WTC11 (cell line): ENCODE measurements at regions not wholly inside any gene's neighbourhood (a gene's known extent, or its start where the extent isn't known, plus 50 kb on each side); places are given as distances from the start of the nearest gene placed in this dataset.

Experiments used
- ATAC-seq: fragments of 200-7000 bp; cut with Tn5 transposase; 2 replicates; pipeline ENCODE4 v1.10.0; 2021; ENCODE audit warnings: mild to moderate bottlenecking, moderate library complexity
- CTCF ChIA-PET: fragments of 300-600 bp; sonication (Branson Sonifier 250); formaldehyde crosslinking; loops from one replicate; lab custom pipeline; 2021; ENCODE audit warnings: antibody characterized with exemption; lab: Charles Lee
- POLR2A ChIA-PET: fragments of 350-600 bp; sonication (Branson Sonifier 250); formaldehyde crosslinking; loops from one replicate; lab custom pipeline; 2021; ENCODE audit warnings: antibody characterized with exemption; lab: Charles Lee
- DNase-seq: peaks from one replicate; pipeline ENCODE4 v3.0.0; 2021; ENCODE audit warnings: low spot score
- H3K27ac Mint-ChIP-seq: 2 replicates; pipeline ENCODE4 v1.8.0; 2021; ENCODE audit warnings: mixed read lengths
- H3K27me3 Mint-ChIP-seq: 2 replicates; pipeline ENCODE4 v1.8.0; 2021; ENCODE audit warnings: low read depth, mild to moderate bottlenecking, moderate library complexity, mixed read lengths
- H3K36me3 Mint-ChIP-seq: 2 replicates; pipeline ENCODE4 v1.8.0; 2021; ENCODE audit warnings: mixed read lengths
- H3K4me1 Mint-ChIP-seq: 2 replicates; pipeline ENCODE4 v1.8.0; 2022; ENCODE audit warnings: mixed read lengths
- H3K4me3 Mint-ChIP-seq: 2 replicates; pipeline ENCODE4 v1.8.0; 2021; ENCODE audit warnings: mild to moderate bottlenecking, moderate library complexity, mixed read lengths
- H3K9me3 Mint-ChIP-seq: 2 replicates; pipeline ENCODE4 v1.8.0; 2021; ENCODE audit warnings: mixed read lengths
- CBFB ChIP-seq: sonication (generic); formaldehyde crosslinking; IDR thresholded peaks from 2 replicates; pipeline ENCODE4 v1.8.1; 2022; ENCODE audit warnings: mild to moderate bottlenecking, low read depth, missing genetic modification reagents
- FOXJ3 ChIP-seq: sonication (generic); formaldehyde crosslinking; IDR thresholded peaks from 2 replicates; pipeline ENCODE4 v1.9.0; 2021; ENCODE audit warnings: missing genetic modification reagents, mild to moderate bottlenecking, borderline replicate concordance
- GRHL2 ChIP-seq: fragments of 250-450 bp; sonication (Bioruptor Pico); IDR thresholded peaks from 2 replicates; pipeline ENCODE4 v1.8.0; 2022; ENCODE audit warnings: mild to moderate bottlenecking, moderate library complexity; ENCODE audit not compliant: insufficient replicate concordance, severe bottlenecking
- KAT7 ChIP-seq: sonication (generic); formaldehyde crosslinking; IDR thresholded peaks from 2 replicates; pipeline ENCODE4 v1.8.1; 2023; ENCODE audit warnings: missing genetic modification reagents, mild to moderate bottlenecking, borderline replicate concordance
- NFATC4 ChIP-seq: fragments of 250-450 bp; sonication (Bioruptor Pico); IDR thresholded peaks from 2 replicates; pipeline ENCODE4 v1.9.0; 2021; ENCODE audit warnings: mild to moderate bottlenecking
- NFE2L1 ChIP-seq: sonication (generic); formaldehyde crosslinking; IDR thresholded peaks from 2 replicates; pipeline ENCODE4 v1.8.1; 2023; ENCODE audit warnings: missing genetic modification reagents
- NFYB ChIP-seq: sonication (generic); formaldehyde crosslinking; conservative IDR thresholded peaks from 2 replicates; pipeline ENCODE4 v1.8.0; 2022; ENCODE audit warnings: low read depth, missing genetic modification reagents
- OVOL2 ChIP-seq: fragments of 250-450 bp; sonication (Bioruptor Pico); IDR thresholded peaks from 2 replicates; pipeline ENCODE4 v1.9.0; 2021; ENCODE audit warnings: mild to moderate bottlenecking, borderline replicate concordance
- PRRX2 ChIP-seq: fragments of 250-450 bp; sonication (Bioruptor Pico); IDR thresholded peaks from 2 replicates; pipeline ENCODE4 v1.8.0; 2021; ENCODE audit warnings: mild to moderate bottlenecking
- TCF7 ChIP-seq: sonication (generic); formaldehyde crosslinking; IDR thresholded peaks from 2 replicates; pipeline ENCODE4 v1.8.0; 2022; ENCODE audit warnings: mild to moderate bottlenecking, low read depth, missing genetic modification reagents, moderate library complexity
- TEAD1 ChIP-seq: sonication (generic); formaldehyde crosslinking; IDR thresholded peaks from 2 replicates; pipeline ENCODE4 v1.8.0; 2022; ENCODE audit warnings: mild to moderate bottlenecking, missing genetic modification reagents
- TP53 ChIP-seq: sonication (generic); formaldehyde crosslinking; IDR thresholded peaks from 2 replicates; pipeline ENCODE4 v1.8.1; 2023; ENCODE audit warnings: mild to moderate bottlenecking, missing genetic modification reagents
- ZNF263 ChIP-seq: sonication (generic); formaldehyde crosslinking; IDR thresholded peaks from 2 replicates; pipeline ENCODE4 v1.8.1; 2022; ENCODE audit warnings: low read depth, mild to moderate bottlenecking, moderate library complexity, missing genetic modification reagents
- TF ChIP-seq, protein P1 (sequence below): sonication (generic); formaldehyde crosslinking; IDR thresholded peaks from 2 replicates; pipeline ENCODE4 v1.8.0; 2022; ENCODE audit warnings: mild to moderate bottlenecking, missing genetic modification reagents
- TF ChIP-seq, protein P2 (sequence below): sonication (generic); formaldehyde crosslinking; IDR thresholded peaks from 2 replicates; pipeline ENCODE4 v1.8.1; 2023; ENCODE audit warnings: mild to moderate bottlenecking, missing genetic modification reagents, moderate library complexity
- TF ChIP-seq, protein P3 (sequence below): fragments of 250-450 bp; sonication (Bioruptor Pico); IDR thresholded peaks from 2 replicates; pipeline ENCODE4 v1.9.0; 2021; ENCODE audit warnings: mild to moderate bottlenecking, borderline replicate concordance
- TF ChIP-seq, protein P4 (sequence below): sonication (generic); formaldehyde crosslinking; IDR thresholded peaks from 2 replicates; pipeline ENCODE4 v1.8.1; 2023; ENCODE audit warnings: mild to moderate bottlenecking, missing genetic modification reagents, borderline replicate concordance
- TF ChIP-seq, protein P5 (sequence below): sonication (generic); formaldehyde crosslinking; IDR thresholded peaks from 2 replicates; pipeline ENCODE4 v1.8.1; 2022; ENCODE audit warnings: low read depth, mild to moderate bottlenecking, moderate library complexity, missing genetic modification reagents, borderline replicate concordance
- TF ChIP-seq, protein P6 (sequence below): sonication (generic); formaldehyde crosslinking; IDR thresholded peaks from 2 replicates; pipeline ENCODE4 v1.8.1; 2023; ENCODE audit warnings: mild to moderate bottlenecking, missing genetic modification reagents, moderate library complexity
- TF ChIP-seq, protein P7 (sequence below): sonication (generic); formaldehyde crosslinking; IDR thresholded peaks from 2 replicates; pipeline ENCODE4 v1.8.1; 2022; ENCODE audit warnings: low read depth, missing genetic modification reagents, borderline replicate concordance

DNA sequence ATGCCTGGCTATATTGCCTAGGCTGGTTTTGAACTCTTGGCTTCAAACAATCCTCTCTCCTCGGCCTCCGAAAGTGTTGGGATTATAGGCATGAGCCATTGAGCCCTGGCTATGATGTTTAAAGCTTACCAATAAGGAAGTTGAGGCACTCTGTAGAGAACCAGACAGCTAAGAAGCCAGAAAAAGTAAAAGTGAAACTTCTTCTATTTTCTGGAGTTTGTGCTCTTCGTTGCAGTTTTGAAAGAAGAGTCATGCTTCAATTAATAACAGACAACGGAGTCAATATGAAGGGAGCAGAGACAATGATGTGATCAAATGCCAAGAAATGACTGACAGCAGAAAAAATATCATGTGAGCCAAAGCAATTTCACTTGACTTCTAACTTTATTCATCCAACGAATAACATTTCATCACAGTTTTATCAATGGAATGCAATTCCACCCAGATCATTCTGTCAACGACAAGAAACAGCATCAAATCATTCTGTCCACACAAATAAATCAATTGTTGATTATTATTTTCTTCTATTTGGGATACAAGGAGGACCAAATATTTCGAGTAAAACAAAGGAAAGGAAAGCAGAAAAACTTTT lies 175.5 kb upstream of the CELF4 start:
- ATAC-seq (no peak), DNase-seq (no peak)
- no peaks in the 10 kb centered on the region for H3K36me3 Mint-ChIP-seq
- TF ChIP-seq, protein P1, sequence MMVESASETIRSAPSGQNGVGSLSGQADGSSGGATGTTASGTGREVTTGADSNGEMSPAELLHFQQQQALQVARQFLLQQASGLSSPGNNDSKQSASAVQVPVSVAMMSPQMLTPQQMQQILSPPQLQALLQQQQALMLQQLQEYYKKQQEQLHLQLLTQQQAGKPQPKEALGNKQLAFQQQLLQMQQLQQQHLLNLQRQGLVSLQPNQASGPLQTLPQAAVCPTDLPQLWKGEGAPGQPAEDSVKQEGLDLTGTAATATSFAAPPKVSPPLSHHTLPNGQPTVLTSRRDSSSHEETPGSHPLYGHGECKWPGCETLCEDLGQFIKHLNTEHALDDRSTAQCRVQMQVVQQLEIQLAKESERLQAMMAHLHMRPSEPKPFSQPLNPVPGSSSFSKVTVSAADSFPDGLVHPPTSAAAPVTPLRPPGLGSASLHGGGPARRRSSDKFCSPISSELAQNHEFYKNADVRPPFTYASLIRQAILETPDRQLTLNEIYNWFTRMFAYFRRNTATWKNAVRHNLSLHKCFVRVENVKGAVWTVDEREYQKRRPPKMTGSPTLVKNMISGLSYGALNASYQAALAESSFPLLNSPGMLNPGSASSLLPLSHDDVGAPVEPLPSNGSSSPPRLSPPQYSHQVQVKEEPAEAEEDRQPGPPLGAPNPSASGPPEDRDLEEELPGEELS: no peak
- TF ChIP-seq NFE2L1 (CRISPR knock-in tag) (no peak), OVOL2 (CRISPR knock-in tag) (no peak), TEAD1 (CRISPR knock-in tag) (no peak)
- TF ChIP-seq, protein P2, sequence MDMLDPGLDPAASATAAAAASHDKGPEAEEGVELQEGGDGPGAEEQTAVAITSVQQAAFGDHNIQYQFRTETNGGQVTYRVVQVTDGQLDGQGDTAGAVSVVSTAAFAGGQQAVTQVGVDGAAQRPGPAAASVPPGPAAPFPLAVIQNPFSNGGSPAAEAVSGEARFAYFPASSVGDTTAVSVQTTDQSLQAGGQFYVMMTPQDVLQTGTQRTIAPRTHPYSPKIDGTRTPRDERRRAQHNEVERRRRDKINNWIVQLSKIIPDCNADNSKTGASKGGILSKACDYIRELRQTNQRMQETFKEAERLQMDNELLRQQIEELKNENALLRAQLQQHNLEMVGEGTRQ (CRISPR knock-in tag): no peak
- no peak overlapping the region for H3K27ac Mint-ChIP-seq
- H3K9me3 Mint-ChIP-seq: no peaks in the 10 kb centered on the region
- CTCF ChIA-PET: interaction anchor here (1.1 kb wide), 1 partner anchor 37 kb away, joined by 3 read pairs; no protein-coding TSS in a partner anchor
- POLR2A ChIA-PET: no interaction called here
- H3K4me1 Mint-ChIP-seq: peaks cover 11% of the 10 kb centered on the region
- H3K27me3 Mint-ChIP-seq: no peaks in the 10 kb centered on the region
- no peak overlapping the region for H3K4me3 Mint-ChIP-seq

DNA sequence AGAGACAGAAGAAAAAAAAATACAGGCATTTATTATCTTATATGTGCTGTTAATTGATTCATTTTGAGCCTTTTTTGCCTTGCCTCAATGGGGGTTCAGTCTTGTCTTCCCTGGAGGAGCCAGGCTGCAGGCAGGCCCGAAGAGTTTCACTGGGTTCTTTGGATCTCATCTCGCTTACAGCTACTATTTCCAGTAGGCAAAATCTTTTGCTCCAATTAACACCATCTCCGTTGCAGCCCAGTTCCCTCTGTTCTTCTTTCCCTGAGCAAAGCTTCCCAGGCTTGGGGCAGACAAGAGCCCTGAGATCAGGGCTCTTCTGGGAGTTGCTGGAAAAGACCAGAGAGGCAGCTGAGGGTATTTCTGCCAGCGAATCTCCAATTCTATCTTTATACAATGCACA lies 168.8 kb upstream of the CELF4 start:
- ChIA-PET POLR2A (no interaction called here), CTCF (no interaction called here)
- ATAC-seq (no peak), DNase-seq (no peak)
- H3K27ac Mint-ChIP-seq: no peak overlapping the region
- H3K4me3 Mint-ChIP-seq: no peak overlapping the region
- no peaks in the 10 kb centered on the region for H3K4me1 Mint-ChIP-seq
- no peaks in the 10 kb centered on the region for H3K9me3 Mint-ChIP-seq
- no peaks in the 10 kb centered on the region for H3K36me3 Mint-ChIP-seq
- H3K27me3 Mint-ChIP-seq: peaks cover 13% of the 10 kb centered on the region; the same call in 1 of the 2 replicates
- TF ChIP-seq, protein P3, sequence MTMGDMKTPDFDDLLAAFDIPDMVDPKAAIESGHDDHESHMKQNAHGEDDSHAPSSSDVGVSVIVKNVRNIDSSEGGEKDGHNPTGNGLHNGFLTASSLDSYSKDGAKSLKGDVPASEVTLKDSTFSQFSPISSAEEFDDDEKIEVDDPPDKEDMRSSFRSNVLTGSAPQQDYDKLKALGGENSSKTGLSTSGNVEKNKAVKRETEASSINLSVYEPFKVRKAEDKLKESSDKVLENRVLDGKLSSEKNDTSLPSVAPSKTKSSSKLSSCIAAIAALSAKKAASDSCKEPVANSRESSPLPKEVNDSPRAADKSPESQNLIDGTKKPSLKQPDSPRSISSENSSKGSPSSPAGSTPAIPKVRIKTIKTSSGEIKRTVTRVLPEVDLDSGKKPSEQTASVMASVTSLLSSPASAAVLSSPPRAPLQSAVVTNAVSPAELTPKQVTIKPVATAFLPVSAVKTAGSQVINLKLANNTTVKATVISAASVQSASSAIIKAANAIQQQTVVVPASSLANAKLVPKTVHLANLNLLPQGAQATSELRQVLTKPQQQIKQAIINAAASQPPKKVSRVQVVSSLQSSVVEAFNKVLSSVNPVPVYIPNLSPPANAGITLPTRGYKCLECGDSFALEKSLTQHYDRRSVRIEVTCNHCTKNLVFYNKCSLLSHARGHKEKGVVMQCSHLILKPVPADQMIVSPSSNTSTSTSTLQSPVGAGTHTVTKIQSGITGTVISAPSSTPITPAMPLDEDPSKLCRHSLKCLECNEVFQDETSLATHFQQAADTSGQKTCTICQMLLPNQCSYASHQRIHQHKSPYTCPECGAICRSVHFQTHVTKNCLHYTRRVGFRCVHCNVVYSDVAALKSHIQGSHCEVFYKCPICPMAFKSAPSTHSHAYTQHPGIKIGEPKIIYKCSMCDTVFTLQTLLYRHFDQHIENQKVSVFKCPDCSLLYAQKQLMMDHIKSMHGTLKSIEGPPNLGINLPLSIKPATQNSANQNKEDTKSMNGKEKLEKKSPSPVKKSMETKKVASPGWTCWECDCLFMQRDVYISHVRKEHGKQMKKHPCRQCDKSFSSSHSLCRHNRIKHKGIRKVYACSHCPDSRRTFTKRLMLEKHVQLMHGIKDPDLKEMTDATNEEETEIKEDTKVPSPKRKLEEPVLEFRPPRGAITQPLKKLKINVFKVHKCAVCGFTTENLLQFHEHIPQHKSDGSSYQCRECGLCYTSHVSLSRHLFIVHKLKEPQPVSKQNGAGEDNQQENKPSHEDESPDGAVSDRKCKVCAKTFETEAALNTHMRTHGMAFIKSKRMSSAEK (CRISPR knock-in tag): no peak
- TF ChIP-seq NFYB (CRISPR knock-in tag): no peak
- TF ChIP-seq GRHL2 (CRISPR knock-in tag): no peak
- TF ChIP-seq, protein P4, sequence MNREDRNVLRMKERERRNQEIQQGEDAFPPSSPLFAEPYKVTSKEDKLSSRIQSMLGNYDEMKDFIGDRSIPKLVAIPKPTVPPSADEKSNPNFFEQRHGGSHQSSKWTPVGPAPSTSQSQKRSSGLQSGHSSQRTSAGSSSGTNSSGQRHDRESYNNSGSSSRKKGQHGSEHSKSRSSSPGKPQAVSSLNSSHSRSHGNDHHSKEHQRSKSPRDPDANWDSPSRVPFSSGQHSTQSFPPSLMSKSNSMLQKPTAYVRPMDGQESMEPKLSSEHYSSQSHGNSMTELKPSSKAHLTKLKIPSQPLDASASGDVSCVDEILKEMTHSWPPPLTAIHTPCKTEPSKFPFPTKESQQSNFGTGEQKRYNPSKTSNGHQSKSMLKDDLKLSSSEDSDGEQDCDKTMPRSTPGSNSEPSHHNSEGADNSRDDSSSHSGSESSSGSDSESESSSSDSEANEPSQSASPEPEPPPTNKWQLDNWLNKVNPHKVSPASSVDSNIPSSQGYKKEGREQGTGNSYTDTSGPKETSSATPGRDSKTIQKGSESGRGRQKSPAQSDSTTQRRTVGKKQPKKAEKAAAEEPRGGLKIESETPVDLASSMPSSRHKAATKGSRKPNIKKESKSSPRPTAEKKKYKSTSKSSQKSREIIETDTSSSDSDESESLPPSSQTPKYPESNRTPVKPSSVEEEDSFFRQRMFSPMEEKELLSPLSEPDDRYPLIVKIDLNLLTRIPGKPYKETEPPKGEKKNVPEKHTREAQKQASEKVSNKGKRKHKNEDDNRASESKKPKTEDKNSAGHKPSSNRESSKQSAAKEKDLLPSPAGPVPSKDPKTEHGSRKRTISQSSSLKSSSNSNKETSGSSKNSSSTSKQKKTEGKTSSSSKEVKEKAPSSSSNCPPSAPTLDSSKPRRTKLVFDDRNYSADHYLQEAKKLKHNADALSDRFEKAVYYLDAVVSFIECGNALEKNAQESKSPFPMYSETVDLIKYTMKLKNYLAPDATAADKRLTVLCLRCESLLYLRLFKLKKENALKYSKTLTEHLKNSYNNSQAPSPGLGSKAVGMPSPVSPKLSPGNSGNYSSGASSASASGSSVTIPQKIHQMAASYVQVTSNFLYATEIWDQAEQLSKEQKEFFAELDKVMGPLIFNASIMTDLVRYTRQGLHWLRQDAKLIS (CRISPR knock-in tag): no peak
- no peak for TF ChIP-seq TP53 (CRISPR knock-in tag)
- no peak for TF ChIP-seq PRRX2 (CRISPR knock-in tag)
- TF ChIP-seq, protein P5, sequence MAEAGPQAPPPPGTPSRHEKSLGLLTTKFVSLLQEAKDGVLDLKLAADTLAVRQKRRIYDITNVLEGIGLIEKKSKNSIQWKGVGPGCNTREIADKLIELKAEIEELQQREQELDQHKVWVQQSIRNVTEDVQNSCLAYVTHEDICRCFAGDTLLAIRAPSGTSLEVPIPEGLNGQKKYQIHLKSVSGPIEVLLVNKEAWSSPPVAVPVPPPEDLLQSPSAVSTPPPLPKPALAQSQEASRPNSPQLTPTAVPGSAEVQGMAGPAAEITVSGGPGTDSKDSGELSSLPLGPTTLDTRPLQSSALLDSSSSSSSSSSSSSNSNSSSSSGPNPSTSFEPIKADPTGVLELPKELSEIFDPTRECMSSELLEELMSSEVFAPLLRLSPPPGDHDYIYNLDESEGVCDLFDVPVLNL: no peak
- TF ChIP-seq, protein P6, sequence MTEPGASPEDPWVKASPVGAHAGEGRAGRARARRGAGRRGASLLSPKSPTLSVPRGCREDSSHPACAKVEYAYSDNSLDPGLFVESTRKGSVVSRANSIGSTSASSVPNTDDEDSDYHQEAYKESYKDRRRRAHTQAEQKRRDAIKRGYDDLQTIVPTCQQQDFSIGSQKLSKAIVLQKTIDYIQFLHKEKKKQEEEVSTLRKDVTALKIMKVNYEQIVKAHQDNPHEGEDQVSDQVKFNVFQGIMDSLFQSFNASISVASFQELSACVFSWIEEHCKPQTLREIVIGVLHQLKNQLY (CRISPR knock-in tag): no peak
- no peak for TF ChIP-seq TCF7 (CRISPR knock-in tag)
- TF ChIP-seq KAT7 (CRISPR knock-in tag): no peak
- TF ChIP-seq, protein P7, sequence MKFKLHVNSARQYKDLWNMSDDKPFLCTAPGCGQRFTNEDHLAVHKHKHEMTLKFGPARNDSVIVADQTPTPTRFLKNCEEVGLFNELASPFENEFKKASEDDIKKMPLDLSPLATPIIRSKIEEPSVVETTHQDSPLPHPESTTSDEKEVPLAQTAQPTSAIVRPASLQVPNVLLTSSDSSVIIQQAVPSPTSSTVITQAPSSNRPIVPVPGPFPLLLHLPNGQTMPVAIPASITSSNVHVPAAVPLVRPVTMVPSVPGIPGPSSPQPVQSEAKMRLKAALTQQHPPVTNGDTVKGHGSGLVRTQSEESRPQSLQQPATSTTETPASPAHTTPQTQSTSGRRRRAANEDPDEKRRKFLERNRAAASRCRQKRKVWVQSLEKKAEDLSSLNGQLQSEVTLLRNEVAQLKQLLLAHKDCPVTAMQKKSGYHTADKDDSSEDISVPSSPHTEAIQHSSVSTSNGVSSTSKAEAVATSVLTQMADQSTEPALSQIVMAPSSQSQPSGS (CRISPR knock-in tag): no peak
- no peak for TF ChIP-seq CBFB (CRISPR knock-in tag)
- TF ChIP-seq NFATC4: no peak
- no peak for TF ChIP-seq FOXJ3 (CRISPR knock-in tag)
- no peak for TF ChIP-seq ZNF263 (CRISPR knock-in tag)
